Neural crest cell (in vitro differentiated cells): ENCODE measurements at regions not wholly inside any gene's neighbourhood (a gene's known extent, or its start where the extent isn't known, plus 50 kb on each side); places are given as distances from the start of the nearest gene placed in this dataset.
"Not testable (repeated sequence)": the region's sequence is repeated elsewhere in the genome, so short reads cannot be mapped to it uniquely, and the experiment has no call there.

Experiments used
- DNase-seq: peaks from one replicate; pipeline ENCODE4 v3.0.0; 2021; ENCODE audit warnings: low read depth, mixed read lengths, low spot score
- H3K27ac Mint-ChIP-seq: one replicate; pipeline ENCODE4 v1.8.0; 2021; ENCODE audit warnings: mild to moderate bottlenecking, mixed read lengths; ENCODE audit not compliant: unreplicated experiment
- H3K27me3 Mint-ChIP-seq: 2 replicates; pipeline ENCODE4 v1.8.0; 2021; ENCODE audit warnings: low read depth, mild to moderate bottlenecking, mixed read lengths
- H3K36me3 Mint-ChIP-seq: 2 replicates; pipeline ENCODE4 v1.8.0; 2021; ENCODE audit warnings: low read depth, mild to moderate bottlenecking, mixed read lengths
- H3K4me1 Mint-ChIP-seq: 2 replicates; pipeline ENCODE4 v1.8.0; 2021; ENCODE audit warnings: mixed read lengths
- H3K4me3 Mint-ChIP-seq: one replicate; pipeline ENCODE4 v1.8.0; 2021; ENCODE audit warnings: mild to moderate bottlenecking, mixed read lengths
- H3K9me3 Mint-ChIP-seq: 2 replicates; pipeline ENCODE4 v1.8.0; 2021; ENCODE audit warnings: mixed read lengths
- TF ChIP-seq, protein P1 (sequence below): fragments of 200-600 bp; sonication (generic); conservative IDR thresholded peaks from 2 replicates; pipeline ENCODE4 v1.5.0; 2021; ENCODE audit warnings: antibody characterized with exemption, mild to moderate bottlenecking

DNA sequence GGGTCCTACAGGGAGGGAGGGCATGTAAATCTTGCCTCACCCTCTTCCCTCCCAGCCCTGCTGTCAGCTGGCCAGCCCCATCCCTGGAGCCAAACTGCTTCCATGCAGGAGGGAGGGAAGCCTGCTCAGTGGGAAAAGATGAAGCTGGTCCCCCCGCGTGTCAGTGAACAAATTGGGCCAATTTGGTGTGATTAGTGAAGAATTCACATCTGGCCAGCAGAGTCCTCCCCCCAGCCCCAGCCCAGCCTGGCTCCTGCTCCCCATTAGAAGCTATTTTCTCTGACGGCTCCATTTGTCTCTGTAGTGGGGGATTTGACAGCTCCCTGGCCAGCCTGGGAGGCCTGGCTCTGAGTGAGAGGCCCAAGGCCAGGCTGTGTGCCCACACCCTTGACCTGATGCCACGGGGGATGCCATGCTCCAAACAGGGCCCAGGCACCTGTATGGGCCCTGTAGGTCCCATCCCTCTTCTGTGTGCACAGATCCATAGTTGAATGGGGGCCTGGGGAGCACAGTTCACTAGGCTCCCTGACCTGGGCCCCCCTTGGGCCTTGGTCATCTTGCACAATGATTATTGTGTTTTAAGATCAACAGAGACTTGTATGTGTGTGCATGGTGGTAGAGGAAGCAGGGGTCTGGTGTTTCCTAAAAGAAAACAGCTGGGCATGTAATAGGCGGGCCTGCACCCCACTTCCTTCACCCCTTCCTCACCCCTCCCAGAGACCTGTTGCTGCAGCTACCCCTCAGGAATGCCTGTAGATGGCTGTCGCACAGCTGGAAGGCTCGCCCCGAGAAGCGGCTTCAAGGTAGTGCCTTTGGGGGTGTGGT lies 50.7 kb upstream of the TAC4 start:
- Mint-ChIP-seq H3K27ac (no peak overlapping the region), H3K4me1 (no peaks in the 10 kb centered on the region), H3K27me3 (peaks cover 84% of the 10 kb centered on the region), H3K4me3 (no peak overlapping the region), H3K9me3 (no peaks in the 10 kb centered on the region), H3K36me3 (no peaks in the 10 kb centered on the region)
- no peak for DNase-seq
- TF ChIP-seq, protein P1, sequence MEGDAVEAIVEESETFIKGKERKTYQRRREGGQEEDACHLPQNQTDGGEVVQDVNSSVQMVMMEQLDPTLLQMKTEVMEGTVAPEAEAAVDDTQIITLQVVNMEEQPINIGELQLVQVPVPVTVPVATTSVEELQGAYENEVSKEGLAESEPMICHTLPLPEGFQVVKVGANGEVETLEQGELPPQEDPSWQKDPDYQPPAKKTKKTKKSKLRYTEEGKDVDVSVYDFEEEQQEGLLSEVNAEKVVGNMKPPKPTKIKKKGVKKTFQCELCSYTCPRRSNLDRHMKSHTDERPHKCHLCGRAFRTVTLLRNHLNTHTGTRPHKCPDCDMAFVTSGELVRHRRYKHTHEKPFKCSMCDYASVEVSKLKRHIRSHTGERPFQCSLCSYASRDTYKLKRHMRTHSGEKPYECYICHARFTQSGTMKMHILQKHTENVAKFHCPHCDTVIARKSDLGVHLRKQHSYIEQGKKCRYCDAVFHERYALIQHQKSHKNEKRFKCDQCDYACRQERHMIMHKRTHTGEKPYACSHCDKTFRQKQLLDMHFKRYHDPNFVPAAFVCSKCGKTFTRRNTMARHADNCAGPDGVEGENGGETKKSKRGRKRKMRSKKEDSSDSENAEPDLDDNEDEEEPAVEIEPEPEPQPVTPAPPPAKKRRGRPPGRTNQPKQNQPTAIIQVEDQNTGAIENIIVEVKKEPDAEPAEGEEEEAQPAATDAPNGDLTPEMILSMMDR, result no peak

DNA sequence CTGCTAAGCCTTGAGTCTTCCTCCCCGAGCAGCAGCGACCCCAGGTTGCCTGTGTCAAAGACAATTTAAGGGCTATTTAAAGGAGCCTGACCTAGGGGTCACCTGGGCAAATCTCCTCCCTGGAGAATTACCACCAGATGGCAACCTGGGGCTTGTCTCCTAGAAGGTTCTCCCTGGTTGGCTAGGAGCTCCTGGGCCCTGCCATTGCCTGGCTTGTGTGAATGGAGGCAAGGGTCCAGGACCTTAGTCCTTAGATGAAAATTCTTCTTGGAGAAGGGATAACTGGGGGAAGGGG lies 51.3 kb upstream of the TAC4 start:
- DNase-seq, result no peak

DNA sequence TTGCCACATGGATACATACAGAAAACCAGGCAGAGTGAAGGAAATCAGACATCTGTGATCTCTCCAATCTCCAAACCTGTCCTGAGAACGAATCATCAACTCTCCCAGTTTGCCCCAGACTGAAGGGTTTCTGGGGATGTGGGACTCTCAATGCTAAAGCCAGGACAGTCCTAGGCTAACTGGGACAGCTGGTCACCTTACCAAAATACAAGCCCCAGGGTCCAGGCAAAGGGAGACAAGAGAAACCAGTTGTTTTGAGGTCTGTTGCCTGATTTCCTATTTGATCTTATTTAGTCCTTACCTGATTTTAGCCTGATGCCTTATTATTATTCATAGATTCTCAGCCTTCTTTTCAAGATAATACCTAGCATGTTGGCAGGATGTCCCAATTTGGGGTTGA lies 51.7 kb upstream of the TAC4 start:
- H3K27ac Mint-ChIP-seq, result no peak overlapping the region
- no peak overlapping the region for H3K4me3 Mint-ChIP-seq
- no peaks in the 10 kb centered on the region for H3K4me1 Mint-ChIP-seq
- DNase-seq, result no peak
- no peaks in the 10 kb centered on the region for H3K36me3 Mint-ChIP-seq
- H3K27me3 Mint-ChIP-seq, result peaks cover 84% of the 10 kb centered on the region
- TF ChIP-seq, protein P1, result no peak
- no peaks in the 10 kb centered on the region for H3K9me3 Mint-ChIP-seq

More for the DNA sequence above, 51.3 kb upstream of the TAC4 start:
- Mint-ChIP-seq H3K4me3 (no peak overlapping the region), H3K27ac (no peak overlapping the region), H3K4me1 (no peaks in the 10 kb centered on the region), H3K27me3 (peaks cover 84% of the 10 kb centered on the region), H3K9me3 (no peaks in the 10 kb centered on the region), H3K36me3 (no peaks in the 10 kb centered on the region)
- TF ChIP-seq, protein P1, result no peak

DNA sequence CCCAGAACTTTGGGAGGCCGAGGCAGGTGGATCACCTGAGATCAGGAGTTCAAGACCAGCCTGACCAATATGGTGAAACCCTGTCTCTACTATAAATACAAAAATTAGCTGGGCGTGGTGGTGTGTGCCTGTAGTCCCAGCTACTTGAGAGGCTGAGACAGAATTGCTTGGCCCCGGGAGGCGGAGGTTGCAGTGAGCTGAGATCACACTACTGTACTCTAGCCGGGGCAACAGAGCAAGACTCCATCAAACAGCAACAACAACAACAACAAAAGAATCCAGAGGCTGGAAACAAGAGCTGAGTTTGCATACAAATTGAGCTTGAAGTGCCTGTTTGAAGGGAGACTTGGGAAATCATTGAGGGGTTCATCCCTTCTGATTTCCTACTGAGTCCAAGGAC lies 52.9 kb upstream of the TAC4 start:
- peaks cover 84% of the 10 kb centered on the region for H3K27me3 Mint-ChIP-seq
- not testable (repeated sequence) for H3K4me3 Mint-ChIP-seq, H3K36me3 Mint-ChIP-seq, H3K4me1 Mint-ChIP-seq, DNase-seq, H3K27ac Mint-ChIP-seq, H3K9me3 Mint-ChIP-seq

DNA sequence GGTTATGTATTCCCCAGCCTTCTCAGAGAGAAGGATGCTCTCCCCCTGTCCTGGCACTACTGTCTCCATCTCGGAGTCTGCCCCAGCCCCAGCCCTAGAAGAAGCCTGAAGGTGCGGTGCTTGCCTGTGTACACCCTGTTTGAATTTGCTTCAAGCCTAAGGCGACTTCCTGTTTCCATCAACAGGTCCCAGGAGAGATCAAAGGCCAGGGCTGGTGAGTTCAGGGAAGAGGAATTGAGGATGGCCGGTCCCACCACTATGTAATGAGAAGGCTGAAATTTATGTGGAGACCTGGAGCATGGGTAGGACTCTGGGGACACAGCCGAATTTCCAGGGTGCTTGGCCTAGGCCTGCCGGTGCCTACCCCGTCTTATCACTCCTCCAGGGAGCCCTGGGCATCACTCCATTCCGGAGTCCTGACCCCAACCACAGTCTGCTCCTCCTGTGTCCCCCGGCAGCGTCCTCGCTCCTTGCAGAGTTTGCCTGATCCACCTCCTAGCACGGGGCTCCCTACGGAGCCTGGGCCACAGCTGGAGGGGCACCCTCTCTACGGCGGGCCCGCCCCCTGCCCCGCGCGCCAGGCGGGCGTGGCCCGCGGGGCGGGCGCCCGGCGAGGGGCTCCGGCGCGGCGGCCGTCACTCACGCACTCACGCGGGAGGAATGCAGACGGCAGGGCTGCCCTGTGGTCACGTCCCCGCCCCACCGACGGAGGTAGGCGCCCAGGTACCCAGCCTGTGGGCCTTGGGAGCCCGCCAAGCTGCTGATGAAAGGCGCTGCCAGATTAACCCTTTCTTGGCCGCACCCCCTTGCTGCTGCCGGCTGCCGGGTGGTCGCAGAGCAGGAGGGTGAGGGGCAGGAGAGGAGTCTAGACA lies 53.8 kb upstream of the TAC4 start:
- H3K4me3 Mint-ChIP-seq, result no peak overlapping the region
- H3K4me1 Mint-ChIP-seq, result no peaks in the 10 kb centered on the region
- no peak for DNase-seq
- TF ChIP-seq, protein P1, result no peak
- H3K27ac Mint-ChIP-seq, result no peak overlapping the region
- H3K9me3 Mint-ChIP-seq, result no peaks in the 10 kb centered on the region
- H3K27me3 Mint-ChIP-seq, result peaks cover 85% of the 10 kb centered on the region
- no peaks in the 10 kb centered on the region for H3K36me3 Mint-ChIP-seq

DNA sequence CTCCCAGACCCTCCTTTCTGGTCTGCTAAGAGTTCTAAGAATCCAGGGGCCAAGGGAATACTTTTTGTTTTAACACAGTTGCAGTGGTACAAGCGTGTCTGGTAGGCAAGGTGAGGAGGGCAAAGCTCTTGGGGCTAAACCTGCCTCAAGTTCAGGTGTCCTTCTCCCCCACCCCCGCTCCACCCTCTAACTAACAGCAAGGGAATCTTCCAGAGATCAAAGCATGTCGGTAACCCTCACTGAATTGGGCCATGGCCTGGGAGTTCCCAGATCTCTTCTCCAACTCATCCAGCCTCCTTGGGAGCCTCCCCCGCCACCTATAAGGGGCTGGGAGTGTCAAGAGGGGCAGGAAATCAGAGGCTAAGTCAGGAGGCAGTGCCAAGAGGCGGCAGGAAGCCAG lies 55.7 kb upstream of the TAC4 start:
- Mint-ChIP-seq H3K9me3 (no peaks in the 10 kb centered on the region), H3K36me3 (no peaks in the 10 kb centered on the region), H3K27ac (no peak overlapping the region), H3K4me3 (no peak overlapping the region), H3K27me3 (peaks cover 93% of the 10 kb centered on the region), H3K4me1 (no peaks in the 10 kb centered on the region)
- TF ChIP-seq, protein P1, result no peak
- DNase-seq, result no peak
